Vagina (tissue), 2 donors: ENCODE measurements at regions not wholly inside any gene's neighbourhood (a gene's known extent, or its start where the extent isn't known, plus 50 kb on each side); places are given as distances from the start of the nearest gene placed in this dataset.

Experiments used
- CTCF ChIP-seq, 3 experiments: fragments of 450-650 bp in 2 of 3; fragments of 200-600 bp in 1 of 3; sonication (generic) in 1 of 3; IDR thresholded peaks; one replicate each; pipeline ENCODE4 v1.5.1; 2017 to 2019; ENCODE audit warnings: antibody characterized with exemption in 3 of 3, mild to moderate bottlenecking in 2 of 3, moderate library complexity in 2 of 3
- POLR2A ChIP-seq, 2 donors: fragments of 450-650 bp; IDR thresholded peaks; one replicate each; pipeline ENCODE4 v1.6.1; 2017; ENCODE audit warnings: antibody characterized with exemption in 2 of 2, mild to moderate bottlenecking in 2 of 2, moderate library complexity in 2 of 2

DNA sequence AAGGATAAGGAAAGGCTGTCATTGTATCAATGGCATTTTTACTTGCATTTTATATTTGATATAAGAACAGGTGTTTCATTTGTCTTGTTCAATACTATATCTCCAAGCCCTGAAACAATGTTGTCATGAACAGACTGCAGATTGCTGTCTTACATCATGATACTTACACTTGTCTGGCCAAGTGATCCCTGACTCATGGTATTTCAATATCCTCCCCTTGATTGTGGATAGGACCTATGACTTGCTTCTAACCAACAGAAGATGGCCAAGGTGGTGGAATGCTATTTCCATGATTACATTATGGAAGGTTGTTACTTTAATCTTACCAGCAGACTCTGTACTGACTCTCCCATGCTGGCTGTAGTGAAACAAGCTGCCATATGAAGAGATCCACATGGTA, 471.1 kb downstream of the CCDC85A start:
- TF ChIP-seq CTCF (IDR thresholded peaks at IDR 0.05): no peak
- TF ChIP-seq POLR2A (IDR thresholded peaks at IDR 0.05): no peak
